ENCODE measurements at regions not wholly inside any gene's neighbourhood (a gene's known extent, or its start where the extent isn't known, plus 50 kb on each side); places are given as distances from the start of the nearest gene placed in this dataset.

- Histone ChIP-seq H2BK5ac (ENCODE audit: low read depth, low read length) (no peak overlapping the region), H4K5ac (ENCODE audit: insufficient read length, low read depth, low read length) (no peak overlapping the region), H2BK120ac (replicated peaks; ENCODE audit: low read depth, low read length) (no peak overlapping the region), H2AK5ac (ENCODE audit: low read depth, low read length) (no peak overlapping the region), H3K79me1 (ENCODE audit: low read depth, low read length) (no peaks in the 10 kb centered on the region), H4K91ac (replicated peaks; ENCODE audit: insufficient read length, low read length) (no peak overlapping the region), H2BK12ac (ENCODE audit: low read depth, low read length) (no peak overlapping the region), H3K23me2 (ENCODE audit: low read depth, low read length) (no peaks in the 10 kb centered on the region), H3K4ac (replicated peaks; ENCODE audit: insufficient read length, low read depth, low read length) (no peak overlapping the region), H3K4me2 (ENCODE audit: insufficient read depth in 1 of 2, low read depth in 2 of 2, low read length in 2 of 2) (no peak overlapping the region), H3K79me2 (ENCODE audit: control insufficient read depth in 1 of 2, insufficient read depth in 2 of 2, low read length in 2 of 2) (no peaks in the 10 kb centered on the region), H3K27me3 (replicated peaks in 1 of 4; ENCODE audit: control insufficient read depth in 3 of 4, extremely low read depth in 1 of 4, insufficient read depth in 3 of 4, low read length in 3 of 4) (no peaks in the 10 kb centered on the region), H3K23ac (ENCODE audit: insufficient read length) (no peak overlapping the region), H3K9ac (replicated peaks in 1 of 4; ENCODE audit: extremely low read depth in 1 of 4, low read depth in 3 of 4, low read length in 3 of 4) (no peak overlapping the region), H2BK20ac (ENCODE audit: low read length) (no peak overlapping the region), H4K8ac (ENCODE audit: extremely low read depth, insufficient read depth, low read length) (no peak overlapping the region), H3K18ac (ENCODE audit: extremely low read depth, low read length) (no peak overlapping the region), H3K14ac (ENCODE audit: insufficient read length) (no peak overlapping the region), H3K27ac (ENCODE audit: low read depth, low read length) (no peak overlapping the region), H4K20me1 (replicated peaks in 1 of 2; ENCODE audit: control insufficient read depth in 1 of 2, insufficient read depth in 2 of 2, low read length in 2 of 2) (no peaks in the 10 kb centered on the region), H3K56ac (replicated peaks; ENCODE audit: insufficient read length, low read depth, low read length) (no peak overlapping the region), H2BK15ac (ENCODE audit: low read length) (no peak overlapping the region), H2AFZ (ENCODE audit: low read length) (no peak overlapping the region), H3K9me3 (ENCODE audit: insufficient read depth in 2 of 2, low read depth in 1 of 2, low read length in 1 of 2) (no peaks in the 10 kb centered on the region; a peak in 1 of 4 replicates), H3K36me3 (ENCODE audit: control insufficient read depth in 2 of 4, insufficient read depth in 4 of 4, low read length in 3 of 4) (no peaks in the 10 kb centered on the region), H3K4me3 (ENCODE audit: extremely low read depth in 1 of 4, insufficient read depth in 2 of 4, low read depth in 3 of 4, low read length in 4 of 4) (no peak overlapping the region), H3K4me1 (replicated peaks in 1 of 4; ENCODE audit: control insufficient read depth in 3 of 4, insufficient read depth in 4 of 4, low read length in 3 of 4) (no peaks in the 10 kb centered on the region)
- CTCF ChIA-PET (ENCODE audit: partially characterized antibody), result interaction anchor here (1.0 kb wide), 1 partner anchor 229 kb away, joined by 4 read pairs; no protein-coding TSS in a partner anchor
- WGBS, 2 experiments (ENCODE audit: extremely low coverage in 1 of 2, insufficient coverage in 1 of 2, insufficient read length in 1 of 2, insufficient replicate concordance in 2 of 2, low coverage in 1 of 2, low lambda C conversion rate in 2 of 2, missing lambda C conversion rate in 1 of 2), result 100% methylated on average over 1 of the region's 1 CpG; no CpG with 5 or more reads in 1 of the 2 experiments
- FAIRE-seq, result no peak
- POLR2A ChIA-PET (ENCODE audit: partially characterized antibody), result no interaction called here
- no peak for DNase-seq (ENCODE audit: low read depth in 1 of 2, low spot score in 2 of 2)
- TF ChIP-seq TEAD4 (IDR thresholded peaks at IDR 0.05; ENCODE audit: low read depth, low read length) (no peak), ATF3 (IDR thresholded peaks at IDR 0.05; ENCODE audit: insufficient read depth, low read depth, low read length) (no peak), BRCA1 (IDR thresholded peaks at IDR 0.05; ENCODE audit: low read depth, low read length) (no peak), MAX (IDR thresholded peaks at IDR 0.05) (no peak), TAF7 (optimal IDR thresholded peaks at IDR 0.05; ENCODE audit: borderline replicate concordance, low read depth, low read length) (no peak), BCL11A (IDR thresholded peaks at IDR 0.05; ENCODE audit: low read depth in 2 of 2, low read length in 2 of 2) (no peak), CTCF (IDR thresholded peaks at IDR 0.05; ENCODE audit: control extremely low read depth in 1 of 3, insufficient read depth in 1 of 3, low read depth in 1 of 3, low read length in 3 of 3) (no peak), SIN3A (conservative IDR thresholded peaks at IDR 0.05 in 1 of 2, IDR thresholded peaks at IDR 0.05 in 1 of 2; ENCODE audit: low read depth in 1 of 2, low read length in 2 of 2) (no peak), RFX5 (IDR thresholded peaks at IDR 0.05; ENCODE audit: borderline replicate concordance, low read depth, low read length) (no peak), KDM4A (IDR thresholded peaks at IDR 0.05; ENCODE audit: low read depth, low read length, severe bottlenecking) (no peak), SP2 (IDR thresholded peaks at IDR 0.05; ENCODE audit: low read length) (no peak)
These were observed 184.5 kb upstream of the SERP2 start for GRCh38 chr13:44189085-44189484.
